Mesenchymal stem cell (in vitro differentiated cells and primary cell): ENCODE measurements at regions not wholly inside any gene's neighbourhood (a gene's known extent, or its start where the extent isn't known, plus 50 kb on each side); places are given as distances from the start of the nearest gene placed in this dataset.

Source experiments
- DNase-seq: peaks from one replicate; pipeline ENCODE4 v3.0.0-alpha.2; 2013
- H2AFZ ChIP-seq: one replicate; pipeline ENCODE4 v1.6.1; 2013; ENCODE audit warnings: low read depth, mild to moderate bottlenecking, control low read depth, inconsistent platforms, low read length, moderate library complexity
- H2AK5ac ChIP-seq: 2 replicates; pipeline ENCODE4 v1.6.1; 2013; ENCODE audit warnings: low read length, moderate library complexity, mild to moderate bottlenecking, inconsistent platforms; ENCODE audit not compliant: severe bottlenecking
- H2BK120ac ChIP-seq: one replicate; pipeline ENCODE4 v1.6.1; 2013; ENCODE audit warnings: low read depth, mild to moderate bottlenecking, inconsistent platforms, low read length, moderate library complexity
- H2BK12ac ChIP-seq, 2 experiments: one replicate each; pipeline ENCODE4 v1.6.1; 2013; ENCODE audit warnings: inconsistent platforms in 2 of 2, low read length in 2 of 2, mild to moderate bottlenecking in 2 of 2, moderate library complexity in 2 of 2, control low read depth in 1 of 2
- H2BK15ac ChIP-seq: one replicate; pipeline ENCODE4 v1.6.1; 2013; ENCODE audit warnings: mild to moderate bottlenecking, low read depth, inconsistent platforms; ENCODE audit not compliant: poor library complexity, severe bottlenecking
- H2BK5ac ChIP-seq: 2 replicates; pipeline ENCODE4 v1.6.1; 2013; ENCODE audit warnings: low read depth, mild to moderate bottlenecking, low read length, control low read depth, inconsistent platforms; ENCODE audit not compliant: poor library complexity, severe bottlenecking
- H3K14ac ChIP-seq, 2 experiments: one replicate each; pipeline ENCODE4 v1.6.1; 2013; ENCODE audit warnings: inconsistent platforms in 2 of 2, low read length in 2 of 2, control low read depth in 1 of 2, mild to moderate bottlenecking in 1 of 2, moderate library complexity in 1 of 2
- H3K18ac ChIP-seq, 2 experiments: one replicate each; pipeline ENCODE4 v1.6.1; 2013; ENCODE audit warnings: inconsistent platforms in 2 of 2, low read length in 2 of 2, control low read depth in 1 of 2, low read depth in 1 of 2, mild to moderate bottlenecking in 1 of 2
- H3K23ac ChIP-seq, 2 experiments: one replicate each; pipeline ENCODE4 v1.6.1; 2013; ENCODE audit warnings: inconsistent platforms in 2 of 2, low read length in 2 of 2, mild to moderate bottlenecking in 2 of 2, moderate library complexity in 2 of 2, control low read depth in 1 of 2
- H3K27ac ChIP-seq: 2 replicates; pipeline ENCODE4 v1.5.1; 2013; ENCODE audit warnings: mild to moderate bottlenecking, moderate library complexity, low read length, control low read depth, inconsistent platforms; ENCODE audit not compliant: poor library complexity, severe bottlenecking
- H3K27me3 ChIP-seq, 2 experiments: 2 replicates each; pipeline versions ENCODE4 v1.6.1 to v1.7.0; 2013; ENCODE audit warnings: low read length in 2 of 2, mild to moderate bottlenecking in 2 of 2, moderate library complexity in 2 of 2, control low read depth in 1 of 2, inconsistent platforms in 1 of 2; ENCODE audit not compliant: control insufficient read depth in 1 of 2, insufficient read depth in 1 of 2
- H3K36me3 ChIP-seq, 2 experiments: 2 replicates each; pipeline versions ENCODE4 v1.6.1 to v1.7.0; 2013; ENCODE audit warnings: low read length in 2 of 2, control low read depth in 1 of 2, inconsistent platforms in 1 of 2, low read depth in 1 of 2, mild to moderate bottlenecking in 1 of 2; ENCODE audit not compliant: insufficient read depth in 2 of 2, control insufficient read depth in 1 of 2
- H3K4ac ChIP-seq, 2 experiments: one replicate each; pipeline ENCODE4 v1.6.1; 2013; ENCODE audit warnings: inconsistent platforms in 2 of 2, low read length in 2 of 2, mild to moderate bottlenecking in 2 of 2, moderate library complexity in 2 of 2, control low read depth in 1 of 2, low read depth in 1 of 2
- H3K4me1 ChIP-seq: 2 replicates; pipeline ENCODE4 v1.6.1; 2013; ENCODE audit warnings: low read depth, low read length, control low read depth; ENCODE audit not compliant: control insufficient read depth, insufficient read depth
- H3K4me2 ChIP-seq: 2 replicates; pipeline ENCODE4 v1.6.1; 2013; ENCODE audit warnings: low read length, mild to moderate bottlenecking, inconsistent platforms; ENCODE audit not compliant: poor library complexity, severe bottlenecking
- H3K4me3 ChIP-seq, 2 experiments: 2 replicates each; pipeline versions ENCODE4 v1.5.1 to v1.7.0; 2013; ENCODE audit warnings: low read length in 2 of 2, mild to moderate bottlenecking in 2 of 2, control low read depth in 1 of 2, low read depth in 1 of 2; ENCODE audit not compliant: insufficient read depth in 1 of 2
- H3K79me1 ChIP-seq: replicated peaks from 2 replicates; pipeline ENCODE4 v1.6.1; 2013; ENCODE audit warnings: mild to moderate bottlenecking, control low read depth, low read length, inconsistent platforms; ENCODE audit not compliant: poor library complexity, severe bottlenecking
- H3K9ac ChIP-seq: 2 replicates; pipeline ENCODE4 v1.7.0; 2013; ENCODE audit warnings: mild to moderate bottlenecking, low read length, moderate library complexity
- H3K9me3 ChIP-seq: 2 replicates; pipeline ENCODE4 v1.7.0; 2013; ENCODE audit warnings: mild to moderate bottlenecking, low read length; ENCODE audit not compliant: control insufficient read depth
- H4K8ac ChIP-seq: one replicate; pipeline ENCODE4 v1.6.1; 2013; ENCODE audit warnings: inconsistent platforms, mild to moderate bottlenecking, low read length, moderate library complexity
- H4K91ac ChIP-seq: one replicate; pipeline ENCODE4 v1.6.1; 2013; ENCODE audit warnings: mild to moderate bottlenecking, low read length, inconsistent platforms
- WGBS: methylation state at CpG from one replicate; pipeline ENCODE4 v1.1.7; 2013; ENCODE audit warnings: mixed read lengths; 5-methylcytosine and 5-hydroxymethylcytosine counted together

- Histone ChIP-seq H3K4me3 (no peak overlapping the region), H3K4ac (no peak overlapping the region), H3K18ac (no peak overlapping the region), H3K27me3 (no peaks in the 10 kb centered on the region), H3K79me1 (no peaks in the 10 kb centered on the region), H4K91ac (no peak overlapping the region), H2BK120ac (no peak overlapping the region), H2BK15ac (no peak overlapping the region), H2AFZ (no peak overlapping the region), H3K9me3 (peaks cover 13% of the 10 kb centered on the region), H3K27ac (no peak overlapping the region), H2AK5ac (no peak overlapping the region), H2BK12ac (no peak overlapping the region), H2BK5ac (no peak overlapping the region), H3K9ac (no peak overlapping the region), H3K4me2 (no peak overlapping the region), H3K23ac (no peak overlapping the region), H4K8ac (no peak overlapping the region), H3K14ac (no peak overlapping the region), H3K36me3 (no peaks in the 10 kb centered on the region), H3K4me1 (no peaks in the 10 kb centered on the region)
- 68% methylated on average over 2 of the region's 2 CpGs for WGBS
- no peak for DNase-seq
These were observed 565.5 kb upstream of the SGCD start for GRCh38 chr5:155761502-155761901.

GRCh38 chr5:155765715-155766114 lies 561.2 kb upstream of the SGCD start:
- Histone ChIP-seq H3K4ac (no peak overlapping the region), H2AFZ (no peak overlapping the region), H3K4me3 (no peak overlapping the region), H3K9ac (no peak overlapping the region), H2BK15ac (no peak overlapping the region), H3K27me3 (no peaks in the 10 kb centered on the region), H3K36me3 (no peaks in the 10 kb centered on the region), H4K8ac (no peak overlapping the region), H3K9me3 (peaks cover 9% of the 10 kb centered on the region), H2BK12ac (no peak overlapping the region), H3K23ac (no peak overlapping the region), H3K79me1 (no peaks in the 10 kb centered on the region), H3K18ac (no peak overlapping the region), H3K4me2 (no peak overlapping the region), H2AK5ac (no peak overlapping the region), H2BK5ac (no peak overlapping the region), H3K27ac (no peak overlapping the region), H2BK120ac (no peak overlapping the region), H4K91ac (no peak overlapping the region), H3K4me1 (no peaks in the 10 kb centered on the region), H3K14ac (no peak overlapping the region)
- WGBS: 44% methylated on average over 2 of the region's 2 CpGs
- DNase-seq: no peak

- no peak overlapping the region for H2BK15ac ChIP-seq
- H3K4me1 ChIP-seq: no peaks in the 10 kb centered on the region
- H3K9ac ChIP-seq: no peak overlapping the region
- no peak overlapping the region for H2BK12ac ChIP-seq
- no peaks in the 10 kb centered on the region for H3K79me1 ChIP-seq
- no peak overlapping the region for H3K27ac ChIP-seq
- H2AK5ac ChIP-seq: no peak overlapping the region
- 50% methylated on average over 1 of the region's 2 CpGs for WGBS
- H3K4ac ChIP-seq: no peak overlapping the region
- no peak overlapping the region for H2BK120ac ChIP-seq
- H3K36me3 ChIP-seq: no peaks in the 10 kb centered on the region
- H2AFZ ChIP-seq: no peak overlapping the region
- no peak overlapping the region for H2BK5ac ChIP-seq
- no peaks in the 10 kb centered on the region for H3K27me3 ChIP-seq
- peaks cover 7% of the 10 kb centered on the region for H3K9me3 ChIP-seq
- no peak for DNase-seq
- H3K14ac ChIP-seq: no peak overlapping the region
- no peak overlapping the region for H3K18ac ChIP-seq
- no peak overlapping the region for H3K23ac ChIP-seq
- H4K8ac ChIP-seq: no peak overlapping the region
- no peak overlapping the region for H4K91ac ChIP-seq
- H3K4me3 ChIP-seq: no peak overlapping the region
- no peak overlapping the region for H3K4me2 ChIP-seq
These were observed 559.5 kb upstream of the SGCD start for GRCh38 chr5:155767470-155767869.

GRCh38 chr5:155768332-155768731 lies 558.6 kb upstream of the SGCD start:
- no peaks in the 10 kb centered on the region for H3K27me3 ChIP-seq
- no peak overlapping the region for H2AK5ac ChIP-seq
- no peak overlapping the region for H2BK12ac ChIP-seq
- DNase-seq: no peak
- no peak overlapping the region for H2BK15ac ChIP-seq
- no peak overlapping the region for H3K27ac ChIP-seq
- no peak overlapping the region for H3K4ac ChIP-seq
- H2BK120ac ChIP-seq: no peak overlapping the region
- no peak overlapping the region for H4K91ac ChIP-seq
- H3K9me3 ChIP-seq: peaks cover 4% of the 10 kb centered on the region
- H3K4me3 ChIP-seq: no peak overlapping the region
- H3K18ac ChIP-seq: no peak overlapping the region
- no peak overlapping the region for H3K9ac ChIP-seq
- no peak overlapping the region for H2AFZ ChIP-seq
- no peaks in the 10 kb centered on the region for H3K79me1 ChIP-seq
- H3K14ac ChIP-seq: no peak overlapping the region
- no peak overlapping the region for H3K4me2 ChIP-seq
- no peak overlapping the region for H3K23ac ChIP-seq
- no peak overlapping the region for H2BK5ac ChIP-seq
- 88% methylated on average over 1 of the region's 3 CpGs for whole genome bisulfite sequencing
- no peak overlapping the region for H4K8ac ChIP-seq
- H3K4me1 ChIP-seq: no peaks in the 10 kb centered on the region
- H3K36me3 ChIP-seq: no peaks in the 10 kb centered on the region
